Hematopoietic multipotent progenitor cell treated with erythropoietin and hydrocortisone succinate and interleukin-3 and kit ligand, for 15 days (in vitro differentiated cells): ENCODE measurements at regions not wholly inside any gene's neighbourhood (a gene's known extent, or its start where the extent isn't known, plus 50 kb on each side); places are given as distances from the start of the nearest gene placed in this dataset.
"Not testable (repeated sequence)": the region's sequence is repeated elsewhere in the genome, so short reads cannot be mapped to it uniquely, and the experiment has no call there.

ENCODE experiments used
- DNase-seq: peaks from one replicate; pipeline ENCODE4 v3.0.0-alpha.2; 2015; ENCODE audit warnings: low spot score

- DNase-seq = not testable (repeated sequence)
These were observed 94.4 kb upstream of the GAS1 start for GRCh38 chr9:87041553-87042235.

GRCh38 chr9:87049929-87050608 is 102.8 kb upstream of the GAS1 start:
- DNase-seq = not testable (repeated sequence)

GRCh38 chr9:87054999-87055686 is 107.8 kb upstream of the GAS1 start:
- DNase-seq = no peak

GRCh38 chr9:87059772-87060171 is 112.5 kb upstream of the GAS1 start:
- no peak for DNase-seq

- DNase-seq = no peak
These were observed 115.4 kb upstream of the GAS1 start for GRCh38 chr9:87062746-87063145.

GRCh38 chr9:87063246-87063645 is 115.9 kb upstream of the GAS1 start:
- DNase-seq = no peak

GRCh38 chr9:87063871-87064270 is 116.6 kb upstream of the GAS1 start:
- DNase-seq = no peak

GRCh38 chr9:87064311-87064710 is 117.0 kb upstream of the GAS1 start:
- no peak for DNase-seq

- no peak for DNase-seq
These were observed 118.7 kb upstream of the GAS1 start for GRCh38 chr9:87065981-87066380.

- no peak for DNase-seq
These were observed 120.1 kb upstream of the GAS1 start for GRCh38 chr9:87067426-87067825.

- DNase-seq = no peak
These were observed 121.0 kb upstream of the GAS1 start for GRCh38 chr9:87068177-87068840.

GRCh38 chr9:87069690-87070089 is 122.4 kb upstream of the GAS1 start:
- DNase-seq = no peak

GRCh38 chr9:87070336-87070735 is 123.0 kb upstream of the GAS1 start:
- DNase-seq = no peak

- DNase-seq = no peak
These were observed 124.2 kb upstream of the GAS1 start for GRCh38 chr9:87071473-87071872.

- no peak for DNase-seq
These were observed 126.4 kb upstream of the GAS1 start for GRCh38 chr9:87073692-87074091.

GRCh38 chr9:87075537-87075936 is 128.2 kb upstream of the GAS1 start:
- no peak for DNase-seq

- no peak for DNase-seq
These were observed 129.5 kb upstream of the GAS1 start for GRCh38 chr9:87076825-87077224.

- no peak for DNase-seq
These were observed 130.7 kb upstream of the GAS1 start for GRCh38 chr9:87077986-87078385.

- no peak for DNase-seq
These were observed 133.4 kb upstream of the GAS1 start for GRCh38 chr9:87080512-87081264.

- no peak for DNase-seq
These were observed 134.2 kb upstream of the GAS1 start for GRCh38 chr9:87081503-87081902.

GRCh38 chr9:87083986-87084385 is 136.7 kb upstream of the GAS1 start:
- DNase-seq = no peak

GRCh38 chr9:87084407-87084806 is 137.1 kb upstream of the GAS1 start:
- no peak for DNase-seq
